HG02943 (cell line): ENCODE measurements at regions not wholly inside any gene's neighbourhood (a gene's known extent, or its start where the extent isn't known, plus 50 kb on each side); places are given as distances from the start of the nearest gene placed in this dataset.

Experiments
- ATAC-seq: cut with Tn5 transposase; IDR thresholded peaks from one replicate; pipeline ENCODE4 v1.9.1; 2021; ENCODE audit warnings: mild to moderate bottlenecking, low read depth, moderate library complexity; ENCODE audit not compliant: unreplicated experiment

- ATAC-seq, result no peak
Observed at GRCh38 chr10:31720546-31720945, 208.1 kb downstream of the ARHGAP12 start.

- no peak for ATAC-seq
Observed at GRCh38 chr10:31709476-31709875, 219.2 kb downstream of the ARHGAP12 start.

- no peak for ATAC-seq
Observed at GRCh38 chr10:31709028-31709427, 219.6 kb downstream of the ARHGAP12 start.

- ATAC-seq, result no peak
Observed at GRCh38 chr10:31708474-31708873, 220.2 kb downstream of the ARHGAP12 start.

GRCh38 chr10:31708046-31708445 lies 220.6 kb downstream of the ARHGAP12 start:
- ATAC-seq, result no peak

GRCh38 chr10:31707093-31708039 lies 221.3 kb downstream of the ARHGAP12 start:
- peak; percentile 87 for ATAC-seq

GRCh38 chr10:31706464-31707092 lies 222.1 kb downstream of the ARHGAP12 start:
- ATAC-seq, result no peak

GRCh38 chr10:31705136-31705535 lies 223.5 kb downstream of the ARHGAP12 start:
- ATAC-seq, result no peak

- no peak for ATAC-seq
Observed at GRCh38 chr10:31704195-31704594, 224.4 kb downstream of the ARHGAP12 start.

GRCh38 chr10:31702954-31703353 lies 225.7 kb downstream of the ARHGAP12 start:
- no peak for ATAC-seq

GRCh38 chr10:31702005-31702404 lies 226.6 kb downstream of the ARHGAP12 start:
- ATAC-seq, result no peak

- ATAC-seq, result no peak
Observed at GRCh38 chr10:31701546-31701945, 227.1 kb downstream of the ARHGAP12 start.

- no peak for ATAC-seq
Observed at GRCh38 chr10:31700181-31700611, 228.4 kb downstream of the ARHGAP12 start.

GRCh38 chr10:31698181-31698830 lies 230.3 kb downstream of the ARHGAP12 start:
- ATAC-seq, result no peak

- no peak for ATAC-seq
Observed at GRCh38 chr10:31697271-31698180, 231.1 kb downstream of the ARHGAP12 start.

GRCh38 chr10:31694929-31695837 lies 233.4 kb downstream of the ARHGAP12 start:
- no peak for ATAC-seq

- ATAC-seq, result no peak
Observed at GRCh38 chr10:31694126-31694685, 234.4 kb downstream of the ARHGAP12 start.

GRCh38 chr10:31693491-31693890 lies 235.1 kb downstream of the ARHGAP12 start:
- ATAC-seq, result no peak

GRCh38 chr10:31689233-31689632 lies 239.4 kb downstream of the ARHGAP12 start:
- no peak for ATAC-seq
